DOHH2 (cell line): ENCODE measurements at regions not wholly inside any gene's neighbourhood (a gene's known extent, or its start where the extent isn't known, plus 50 kb on each side); places are given as distances from the start of the nearest gene placed in this dataset.
"Not testable (repeated sequence)": the region's sequence is repeated elsewhere in the genome, so short reads cannot be mapped to it uniquely, and the experiment has no call there.

Source experiments
- EZH2phosphoT487 ChIP-seq: fragments of 200-600 bp; sonication (generic); IDR thresholded peaks from 2 replicates; pipeline ENCODE4 v1.6.1; 2017; ENCODE audit warnings: borderline replicate concordance, mild to moderate bottlenecking, antibody characterized with exemption, low read length, moderate library complexity, mixed read lengths
- TF ChIP-seq, protein P1 (sequence below): fragments of 200-600 bp; sonication (generic); IDR thresholded peaks from one replicate; pipeline ENCODE4 v1.5.1; 2014; ENCODE audit warnings: antibody characterized with exemption, mild to moderate bottlenecking, low read depth, low read length; ENCODE audit not compliant: poor library complexity, severe bottlenecking

GRCh38 chr2:205862761-205863160 is 180.5 kb downstream of the NRP2 start:
- TF ChIP-seq, protein P1, sequence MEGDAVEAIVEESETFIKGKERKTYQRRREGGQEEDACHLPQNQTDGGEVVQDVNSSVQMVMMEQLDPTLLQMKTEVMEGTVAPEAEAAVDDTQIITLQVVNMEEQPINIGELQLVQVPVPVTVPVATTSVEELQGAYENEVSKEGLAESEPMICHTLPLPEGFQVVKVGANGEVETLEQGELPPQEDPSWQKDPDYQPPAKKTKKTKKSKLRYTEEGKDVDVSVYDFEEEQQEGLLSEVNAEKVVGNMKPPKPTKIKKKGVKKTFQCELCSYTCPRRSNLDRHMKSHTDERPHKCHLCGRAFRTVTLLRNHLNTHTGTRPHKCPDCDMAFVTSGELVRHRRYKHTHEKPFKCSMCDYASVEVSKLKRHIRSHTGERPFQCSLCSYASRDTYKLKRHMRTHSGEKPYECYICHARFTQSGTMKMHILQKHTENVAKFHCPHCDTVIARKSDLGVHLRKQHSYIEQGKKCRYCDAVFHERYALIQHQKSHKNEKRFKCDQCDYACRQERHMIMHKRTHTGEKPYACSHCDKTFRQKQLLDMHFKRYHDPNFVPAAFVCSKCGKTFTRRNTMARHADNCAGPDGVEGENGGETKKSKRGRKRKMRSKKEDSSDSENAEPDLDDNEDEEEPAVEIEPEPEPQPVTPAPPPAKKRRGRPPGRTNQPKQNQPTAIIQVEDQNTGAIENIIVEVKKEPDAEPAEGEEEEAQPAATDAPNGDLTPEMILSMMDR = not testable (repeated sequence)
- not testable (repeated sequence) for TF ChIP-seq EZH2phosphoT487
